H9 (cell line): ENCODE measurements at regions not wholly inside any gene's neighbourhood (a gene's known extent, or its start where the extent isn't known, plus 50 kb on each side); places are given as distances from the start of the nearest gene placed in this dataset.

ENCODE experiments used
- DNase-seq: peaks from one replicate; pipeline ENCODE4 v3.0.0-alpha.2; 2017
- H2AFZ ChIP-seq: one replicate; pipeline ENCODE4 v1.6.1; 2013; ENCODE audit warnings: mild to moderate bottlenecking, low read length, control low read depth, moderate library complexity
- H2AK5ac ChIP-seq: 2 replicates; pipeline ENCODE4 v1.6.1; 2013; ENCODE audit warnings: low read length, control low read depth, mixed read lengths; ENCODE audit not compliant: insufficient read length
- H2BK120ac ChIP-seq: one replicate; pipeline ENCODE4 v1.6.1; 2013; ENCODE audit warnings: low read depth, mild to moderate bottlenecking, low read length, control low read depth, inconsistent platforms; ENCODE audit not compliant: poor library complexity, severe bottlenecking
- H2BK12ac ChIP-seq: 2 replicates; pipeline ENCODE4 v1.6.1; 2013; ENCODE audit warnings: low read length, control low read depth, mixed read lengths, low read depth; ENCODE audit not compliant: insufficient read length
- H2BK15ac ChIP-seq: 2 replicates; pipeline ENCODE4 v1.6.1; 2013; ENCODE audit warnings: low read depth, low read length, control low read depth
- H2BK20ac ChIP-seq: one replicate; pipeline ENCODE4 v1.6.1; 2013; ENCODE audit warnings: low read depth, mild to moderate bottlenecking, low read length, control low read depth, inconsistent platforms; ENCODE audit not compliant: poor library complexity, severe bottlenecking
- H2BK5ac ChIP-seq: 2 replicates; pipeline ENCODE4 v1.6.1; 2013; ENCODE audit warnings: low read length, control low read depth, mixed read lengths; ENCODE audit not compliant: insufficient read length
- H3K14ac ChIP-seq: 2 replicates; pipeline ENCODE4 v1.6.1; 2013; ENCODE audit warnings: low read length, control low read depth; ENCODE audit not compliant: insufficient read depth
- H3K18ac ChIP-seq: 2 replicates; pipeline ENCODE4 v1.6.1; 2013; ENCODE audit warnings: low read depth, mild to moderate bottlenecking, mixed read lengths, low read length, control low read depth; ENCODE audit not compliant: insufficient read length
- H3K23ac ChIP-seq: 2 replicates; pipeline ENCODE4 v1.6.1; 2013; ENCODE audit warnings: low read length, control low read depth, mixed read lengths, low read depth; ENCODE audit not compliant: insufficient read length
- H3K23me2 ChIP-seq: 2 replicates; pipeline ENCODE4 v1.6.1; 2013; ENCODE audit warnings: low read depth, mild to moderate bottlenecking, mixed read lengths, low read length, control low read depth; ENCODE audit not compliant: insufficient read length, poor library complexity, severe bottlenecking
- H3K27ac ChIP-seq: 2 replicates; pipeline ENCODE4 v1.5.1; 2013; ENCODE audit warnings: low read length, control low read depth, mixed read lengths, low read depth; ENCODE audit not compliant: insufficient read length
- H3K27me3 ChIP-seq: 2 replicates; pipeline ENCODE4 v1.6.1; 2013; ENCODE audit warnings: low read length, control low read depth, inconsistent platforms; ENCODE audit not compliant: insufficient read depth
- H3K4ac ChIP-seq: 2 replicates; pipeline ENCODE4 v1.6.1; 2013; ENCODE audit warnings: low read depth, mild to moderate bottlenecking, control low read depth, inconsistent platforms, low read length, moderate library complexity
- H3K4me1 ChIP-seq: 2 replicates; pipeline ENCODE4 v1.6.1; 2013; ENCODE audit warnings: low read length, control low read depth, inconsistent platforms; ENCODE audit not compliant: insufficient read depth
- H3K4me2 ChIP-seq: 2 replicates; pipeline ENCODE4 v1.6.1; 2013; ENCODE audit warnings: low read length, control low read depth, mixed read lengths; ENCODE audit not compliant: insufficient read length, insufficient read depth
- H3K56ac ChIP-seq: 2 replicates; pipeline ENCODE4 v1.6.1; 2013; ENCODE audit warnings: low read depth, mild to moderate bottlenecking, mixed read lengths, low read length, control low read depth; ENCODE audit not compliant: insufficient read length
- H3K79me1 ChIP-seq: 2 replicates; pipeline ENCODE4 v1.6.1; 2013; ENCODE audit warnings: low read depth, mild to moderate bottlenecking, moderate library complexity, low read length, control low read depth, inconsistent platforms; ENCODE audit not compliant: insufficient read depth, poor library complexity, severe bottlenecking
- H3K79me2 ChIP-seq: 2 replicates; pipeline ENCODE4 v1.6.1; 2013; ENCODE audit warnings: low read length, control low read depth, inconsistent platforms; ENCODE audit not compliant: insufficient read depth
- H3K9ac ChIP-seq: 2 replicates; pipeline ENCODE4 v1.6.1; 2013; ENCODE audit warnings: low read length, control low read depth, mixed read lengths; ENCODE audit not compliant: insufficient read length; ENCODE audit errors: extremely low read depth
- H3K9me3 ChIP-seq: one replicate; pipeline ENCODE4 v1.6.1; 2013; ENCODE audit warnings: low read depth, low read length, inconsistent platforms; ENCODE audit not compliant: control insufficient read depth
- H3T11ph ChIP-seq: one replicate; pipeline ENCODE4 v1.6.1; 2013; ENCODE audit warnings: mild to moderate bottlenecking, low read length, control low read depth, inconsistent platforms
- H4K20me1 ChIP-seq: one replicate; pipeline ENCODE4 v1.6.1; 2013; ENCODE audit not compliant: control insufficient read depth, insufficient read length, insufficient read depth
- H4K5ac ChIP-seq: 2 replicates; pipeline ENCODE4 v1.6.1; 2013; ENCODE audit warnings: low read depth, mild to moderate bottlenecking, mixed read lengths, low read length, control low read depth; ENCODE audit not compliant: insufficient read length
- H4K8ac ChIP-seq: replicated peaks from 2 replicates; pipeline ENCODE4 v1.6.1; 2013; ENCODE audit warnings: low read length, control low read depth, mixed read lengths, low read depth; ENCODE audit not compliant: insufficient read length
- H4K91ac ChIP-seq: 2 replicates; pipeline ENCODE4 v1.6.1; 2013; ENCODE audit warnings: low read depth, mild to moderate bottlenecking, moderate library complexity, mixed read lengths, low read length, control low read depth; ENCODE audit not compliant: insufficient read length
- H3K27ac Mint-ChIP-seq, 3 experiments: 2 replicates in 2 of 3; 3 replicates in 1 of 3; pipeline ENCODE4 v1.8.0; 2020 to 2021; ENCODE audit warnings: mixed read lengths in 3 of 3, mild to moderate bottlenecking in 1 of 3, moderate library complexity in 1 of 3
- H3K27me3 Mint-ChIP-seq: 2 replicates; pipeline ENCODE4 v1.8.0; 2021; ENCODE audit warnings: low read depth, mild to moderate bottlenecking, moderate library complexity, mixed read lengths
- H3K36me3 Mint-ChIP-seq, 3 experiments: 2 replicates in 2 of 3; 3 replicates in 1 of 3; pipeline ENCODE4 v1.8.0; 2020 to 2021; ENCODE audit warnings: low read depth in 3 of 3, mixed read lengths in 3 of 3; ENCODE audit not compliant: insufficient read depth in 1 of 3
- H3K4me1 Mint-ChIP-seq, 2 experiments: 2 replicates each; pipeline ENCODE4 v1.8.0; 2020; ENCODE audit warnings: mixed read lengths in 2 of 2
- H3K4me3 Mint-ChIP-seq, 2 experiments: 2 replicates in 1 of 2; 3 replicates in 1 of 2; pipeline ENCODE4 v1.8.0; 2020 to 2021; ENCODE audit warnings: mild to moderate bottlenecking in 2 of 2, mixed read lengths in 2 of 2, moderate library complexity in 1 of 2
- H3K9me3 Mint-ChIP-seq, 2 experiments: 2 replicates in 1 of 2; 3 replicates in 1 of 2; pipeline ENCODE4 v1.8.0; 2020; ENCODE audit warnings: mild to moderate bottlenecking in 2 of 2, mixed read lengths in 2 of 2, moderate library complexity in 1 of 2
- CTCF ChIP-seq: fragments of 200-600 bp; sonication (generic); conservative IDR thresholded peaks from 3 replicates; pipeline ENCODE4 v1.8.0; 2021; ENCODE audit warnings: antibody characterized with exemption, mild to moderate bottlenecking
- WGBS: extraction: QIAGEN DNeasy Blood & Tissue Kit; methylation state at CpG from one replicate; pipeline ENCODE4 v1.1.7; 2013; ENCODE audit warnings: missing lambda C conversion rate, low lambda C conversion rate, mixed read lengths; ENCODE audit not compliant: insufficient read length; ENCODE audit errors: extremely low coverage; 5-methylcytosine and 5-hydroxymethylcytosine counted together

- WGBS, result no CpG with 5 or more reads among the region's 10 CpGs
- Histone ChIP-seq H3K4me1 (no peaks in the 10 kb centered on the region), H4K8ac (no peak overlapping the region), H3K27me3 (no peaks in the 10 kb centered on the region), H3K9ac (no peak overlapping the region), H3K79me1 (no peaks in the 10 kb centered on the region), H3T11ph (no peak overlapping the region), H2AFZ (no peak overlapping the region), H2AK5ac (no peak overlapping the region), H2BK120ac (no peak overlapping the region), H2BK15ac (no peak overlapping the region), H3K4ac (no peak overlapping the region), H2BK20ac (no peak overlapping the region), H3K79me2 (no peaks in the 10 kb centered on the region), H2BK5ac (no peak overlapping the region), H3K23ac (no peak overlapping the region), H3K27ac (no peak overlapping the region), H3K14ac (no peak overlapping the region), H3K23me2 (no peaks in the 10 kb centered on the region), H4K5ac (no peak overlapping the region), H3K56ac (no peak overlapping the region), H3K9me3 (no peaks in the 10 kb centered on the region), H4K91ac (no peak overlapping the region), H3K18ac (no peak overlapping the region), H4K20me1 (no peaks in the 10 kb centered on the region), H3K4me2 (no peak overlapping the region), H2BK12ac (no peak overlapping the region)
- H3K27ac Mint-ChIP-seq, result peak overlapping the region in 1 of 3 experiments; percentile 51; a peak in 1 of 7 replicates
- TF ChIP-seq CTCF, result no peak
- no peaks in the 10 kb centered on the region for H3K36me3 Mint-ChIP-seq
- H3K4me1 Mint-ChIP-seq, result peaks cover 15 to 16% of the 10 kb centered on the region in 2 experiments
- DNase-seq, result no peak
- peaks cover 2 to 4% of the 10 kb centered on the region in 2 experiments; a peak in 3 of 5 replicates for H3K9me3 Mint-ChIP-seq
- H3K4me3 Mint-ChIP-seq, result no peak overlapping the region
- peaks cover 6% of the 10 kb centered on the region for H3K27me3 Mint-ChIP-seq
These were observed 242.1 kb upstream of the PITRM1 start for GRCh38 chr10:3414667-3415023.
